ENCODE measurements at regions not wholly inside any gene's neighbourhood (a gene's known extent, or its start where the extent isn't known, plus 50 kb on each side); places are given as distances from the start of the nearest gene placed in this dataset.

DNA sequence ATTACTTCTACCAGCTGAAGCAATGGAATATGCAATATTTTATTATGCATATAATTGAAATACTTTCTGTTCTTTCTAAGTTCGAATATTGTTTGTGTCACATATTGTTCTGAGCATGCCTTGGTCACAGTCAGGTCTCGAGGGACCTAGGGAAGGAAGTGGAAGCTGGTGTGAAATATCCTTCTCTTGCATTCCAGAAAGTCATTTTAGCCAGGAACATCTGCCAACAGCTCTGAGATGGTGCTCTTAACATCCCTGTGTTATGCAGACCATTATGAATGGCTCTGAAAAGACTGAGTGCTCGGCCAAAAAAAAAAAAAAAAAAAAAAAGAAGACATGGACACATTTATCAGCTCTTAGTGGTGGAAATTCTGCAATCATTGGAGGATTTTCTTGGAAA, 132.7 kb upstream of the JAG1 start:
- peak; percentile 54 for DNase-seq

DNA sequence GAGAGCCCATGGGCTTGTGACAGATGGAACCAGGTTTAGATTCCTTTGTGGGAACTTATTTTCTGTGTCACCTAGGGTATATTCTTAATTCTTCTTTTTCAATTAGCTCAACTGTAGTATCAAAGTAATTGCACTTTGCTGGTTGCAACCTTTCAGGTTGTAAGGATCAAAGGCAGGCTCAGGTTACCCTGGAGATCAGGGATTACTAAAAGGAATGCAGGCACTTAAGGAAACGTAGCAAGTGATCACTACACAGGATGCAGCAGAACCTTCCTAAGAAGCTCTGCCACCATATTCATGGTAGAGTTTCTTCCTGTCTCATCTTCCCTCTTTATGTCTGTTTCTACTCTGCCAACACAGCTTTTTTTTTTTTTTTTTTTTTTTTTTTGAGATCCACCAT, 133.2 kb upstream of the JAG1 start:
- no peak for DNase-seq

DNA sequence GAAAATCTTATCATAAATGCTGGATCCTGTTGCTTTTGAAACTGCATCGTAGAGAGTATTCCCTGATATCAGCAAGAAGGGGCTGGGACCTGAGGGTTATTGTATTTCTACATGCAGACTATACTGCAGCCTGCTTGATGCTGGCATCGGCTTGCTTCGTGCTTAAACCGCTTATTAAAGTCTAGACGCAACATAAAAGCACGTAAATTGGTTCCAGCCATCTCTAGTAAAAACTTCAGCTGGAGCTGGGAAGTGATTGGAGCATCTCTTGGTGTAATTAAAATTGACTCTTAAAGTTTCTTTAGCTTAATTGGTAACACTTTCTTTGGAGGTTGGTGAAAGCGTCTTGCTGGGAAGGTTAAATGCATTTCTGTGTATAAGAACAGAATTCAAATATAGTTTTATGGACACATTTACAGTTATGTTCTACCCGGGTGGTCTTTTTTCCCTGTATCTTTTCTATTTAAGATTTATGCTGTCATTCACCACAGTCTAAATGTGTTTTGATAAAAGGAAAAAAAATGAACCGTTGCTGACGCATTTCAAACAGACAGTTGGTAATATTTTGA, 139.0 kb upstream of the JAG1 start:
- DNase-seq, result peak; percentile 58

DNA sequence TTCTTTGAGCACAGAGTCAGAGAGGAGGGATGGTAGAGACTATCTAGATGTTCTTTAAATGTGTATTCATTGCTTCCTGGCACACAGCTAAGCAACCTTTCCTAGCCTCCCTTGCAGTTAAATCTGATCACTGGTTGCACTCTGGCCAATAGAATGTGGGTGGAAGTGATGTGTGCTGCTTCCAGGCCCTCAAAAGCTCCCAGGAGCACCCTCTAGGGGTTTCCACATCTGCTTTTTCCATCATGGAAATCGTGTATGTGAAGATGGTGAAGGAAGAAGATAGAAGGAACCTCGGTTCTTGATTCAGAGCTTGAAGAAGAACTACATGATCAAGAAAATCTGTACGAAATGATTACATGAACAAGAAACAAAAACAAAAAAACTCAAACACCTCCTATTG, 149.8 kb upstream of the JAG1 start:
- DNase-seq, result no peak

DNA sequence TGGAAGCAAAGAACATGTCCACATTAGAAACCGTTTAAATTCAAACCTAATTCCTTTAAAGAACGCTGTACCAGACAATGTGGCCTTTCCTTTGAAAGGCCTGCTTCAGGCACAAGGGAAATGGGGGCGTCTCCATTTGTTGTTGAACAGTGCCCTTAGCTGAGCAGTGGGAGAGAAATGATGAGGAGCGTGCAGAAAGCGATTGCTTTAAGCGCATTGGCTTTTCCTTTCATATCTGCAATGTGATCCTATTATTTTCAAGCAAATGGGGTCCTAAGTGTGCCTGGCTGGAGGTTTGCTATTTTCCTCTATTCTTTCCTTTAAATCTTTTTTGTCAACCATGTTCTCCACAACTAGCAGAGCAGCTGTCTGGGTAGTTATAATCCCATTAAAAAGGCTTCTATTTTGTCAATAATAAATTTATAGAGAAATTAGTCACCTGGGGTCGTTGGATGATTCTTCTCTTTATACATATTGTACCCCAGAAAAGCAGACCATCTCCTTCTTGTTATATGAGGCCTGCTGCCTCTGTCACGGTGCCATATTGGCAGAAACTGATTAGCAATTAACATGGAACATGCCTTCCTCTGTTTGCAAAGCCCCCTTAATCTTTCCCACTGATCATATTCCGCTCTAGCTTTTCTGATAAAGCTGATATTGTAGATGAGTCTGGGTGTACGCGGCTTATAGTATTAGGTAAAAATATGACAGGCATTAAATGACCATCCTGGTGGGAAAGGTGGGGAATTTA, 151.1 kb upstream of the JAG1 start:
- no peak for DNase-seq

DNA sequence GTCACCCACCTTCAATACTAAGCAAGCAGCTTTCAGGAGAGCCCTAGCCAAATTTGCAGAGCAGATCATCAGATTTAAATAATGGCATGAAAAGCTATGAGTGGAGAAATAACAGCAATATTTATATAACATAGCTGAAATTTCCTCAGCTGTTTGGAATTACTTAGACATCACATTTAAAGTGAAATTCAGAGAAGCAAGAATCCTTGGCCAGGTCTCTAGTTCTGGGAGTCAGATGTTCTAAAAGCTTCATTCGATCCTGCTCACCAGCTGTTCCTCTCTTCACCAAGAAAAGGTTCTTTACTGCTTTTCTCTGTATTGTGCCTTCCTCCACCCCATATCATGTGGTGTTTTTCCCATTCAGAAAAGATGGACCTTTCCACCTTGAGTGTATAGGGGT, 152.3 kb upstream of the JAG1 start:
- peak; percentile 78 for DNase-seq

DNA sequence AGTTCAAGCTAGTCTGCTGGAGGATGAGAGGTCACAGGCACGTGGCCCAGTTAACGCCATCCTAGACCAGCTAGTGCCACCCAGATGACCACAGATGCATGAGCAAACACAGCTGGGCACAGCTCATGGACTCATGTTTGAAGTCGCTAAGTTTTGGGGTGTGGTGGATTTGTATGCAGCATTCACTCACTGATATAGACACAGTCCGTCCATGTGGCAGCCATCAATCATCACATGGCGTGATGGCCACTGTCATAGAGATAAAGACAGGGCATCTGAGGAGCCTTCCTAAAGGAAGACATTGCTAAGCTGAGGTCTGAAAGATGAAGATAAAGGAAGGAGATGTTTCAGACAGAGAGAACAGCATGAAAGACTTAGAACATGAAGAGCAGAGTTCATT, 154.4 kb upstream of the JAG1 start:
- DNase-seq, result no peak

DNA sequence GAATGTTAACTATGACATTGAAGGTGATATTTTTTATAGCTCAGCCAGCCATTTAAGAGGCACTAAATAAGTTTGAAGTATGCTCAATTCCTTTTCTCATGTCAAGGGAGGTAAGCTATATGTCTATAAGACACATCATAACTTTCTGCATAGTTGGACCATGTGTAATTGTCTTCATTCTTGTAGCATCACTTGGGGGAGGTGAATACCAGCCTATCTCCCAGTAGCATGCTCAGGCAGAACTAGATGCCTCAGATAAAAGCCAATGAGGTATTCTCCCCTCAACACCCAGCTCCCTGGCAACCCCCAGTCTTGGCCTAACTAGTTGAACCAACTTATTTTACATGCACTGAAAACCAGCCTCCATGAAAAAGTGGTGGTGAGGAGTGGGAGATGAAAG, 158.3 kb upstream of the JAG1 start:
- no peak for DNase-seq

DNA sequence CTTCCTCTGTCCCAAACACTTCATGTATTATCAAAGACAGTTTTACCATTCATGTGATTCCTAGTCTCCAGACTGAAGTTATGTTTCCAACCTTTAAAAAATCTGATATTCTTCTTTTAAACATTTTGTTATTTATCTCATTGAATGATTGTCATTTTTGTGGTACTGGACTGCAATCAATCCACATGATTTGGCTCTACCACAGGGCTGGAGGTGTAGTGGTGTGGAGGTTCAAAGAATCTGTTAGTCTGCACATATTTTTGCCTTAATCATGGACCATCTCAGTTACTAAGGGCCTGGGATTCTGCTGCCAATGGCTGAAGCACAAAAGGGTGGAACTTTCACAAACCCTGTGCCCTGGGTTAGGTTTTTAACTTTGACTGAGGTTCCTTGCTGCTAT, 164.1 kb upstream of the JAG1 start:
- no peak for DNase-seq

DNA sequence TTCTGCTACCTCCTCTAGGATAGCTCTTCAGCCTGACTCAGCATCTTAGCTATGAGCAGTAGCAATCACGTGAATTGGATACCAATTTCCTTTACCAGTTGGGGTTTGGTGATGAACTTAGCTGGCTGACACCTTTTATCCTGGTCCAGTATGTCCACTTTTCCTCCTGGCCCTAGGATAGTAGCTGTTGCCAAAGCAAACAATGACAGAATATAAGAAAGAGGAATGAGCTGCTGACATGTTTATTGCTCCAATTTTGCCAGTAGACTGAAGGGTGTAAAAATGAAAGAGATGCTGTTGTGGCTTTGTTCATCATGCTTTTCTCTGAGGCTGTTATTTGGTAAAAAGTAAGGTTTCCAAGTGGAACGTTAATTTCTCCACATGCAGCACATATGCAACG, 168.3 kb upstream of the JAG1 start:
- no peak for DNase-seq

DNA sequence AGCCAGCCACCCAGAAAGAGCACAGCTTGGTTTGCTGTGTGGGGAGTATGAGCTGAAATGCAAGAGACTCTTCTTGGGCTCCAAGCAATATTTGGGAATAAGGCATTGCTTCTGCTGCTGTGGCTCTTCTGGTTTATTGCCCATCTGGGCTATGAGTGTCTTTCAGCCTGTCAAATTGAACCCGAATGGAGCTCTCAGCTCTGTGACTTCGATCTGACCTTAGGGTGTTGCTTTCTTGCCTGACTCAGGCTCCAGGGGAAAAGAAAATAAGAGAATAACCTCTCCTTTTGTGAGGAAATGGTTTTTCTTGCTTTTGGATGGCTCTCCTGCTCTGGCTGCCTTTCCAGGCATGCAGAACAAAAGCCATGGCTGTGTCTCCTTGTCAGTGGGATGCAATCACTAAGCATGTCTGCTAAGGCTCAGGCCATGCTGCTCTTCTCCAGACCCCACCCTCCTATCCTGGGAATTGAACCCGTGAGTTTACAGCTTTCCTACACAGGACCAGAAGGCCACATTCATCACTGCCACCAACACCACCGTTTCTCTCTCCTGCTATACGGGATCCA, 169.4 kb upstream of the JAG1 start:
- peak; percentile 20 for DNase-seq

DNA sequence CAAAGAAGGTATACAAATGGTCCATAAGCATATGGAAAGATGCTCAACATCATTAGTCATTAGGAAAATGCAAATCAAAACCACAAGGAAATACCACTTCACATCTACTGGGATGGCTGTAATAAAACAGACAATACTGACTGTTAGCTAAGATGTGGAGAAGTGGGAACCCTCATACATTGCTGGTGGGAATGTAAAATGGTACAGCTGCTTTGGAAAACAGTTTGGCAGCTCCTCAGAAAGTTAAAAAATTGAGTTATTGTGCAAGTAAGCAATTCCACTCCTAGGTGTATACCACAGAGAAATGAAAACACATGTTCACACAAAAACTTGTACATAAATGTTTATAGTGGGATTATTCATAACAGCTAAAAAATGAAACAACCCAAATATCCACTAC, 173.0 kb upstream of the JAG1 start:
- DNase-seq, result no peak

DNA sequence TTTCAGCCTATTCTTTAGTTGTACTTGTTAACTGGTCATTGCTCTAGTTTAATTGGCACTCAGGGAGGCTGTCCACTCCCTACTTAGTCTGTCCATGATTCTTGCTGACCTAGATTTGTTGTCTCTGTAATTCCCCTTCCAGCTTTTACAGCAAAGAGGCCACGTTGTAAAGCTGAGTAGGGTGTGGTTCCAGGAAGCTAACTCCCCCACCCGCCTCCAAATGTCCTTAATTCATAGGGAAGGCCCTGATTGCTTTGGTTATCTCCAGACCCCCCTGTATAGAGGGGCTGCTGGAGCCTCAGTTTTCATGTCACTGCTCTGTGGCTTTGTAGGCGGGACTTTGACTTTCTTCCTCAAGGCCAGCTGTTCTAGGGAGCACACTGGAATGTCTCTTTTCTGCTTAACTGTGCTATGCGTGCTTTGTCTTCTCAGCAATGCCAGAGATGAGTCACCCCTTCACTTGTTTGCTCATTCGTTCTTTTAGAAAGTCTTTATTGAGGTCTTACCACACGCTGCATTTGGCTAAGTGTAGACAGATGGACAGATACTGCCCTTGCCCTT, 175.1 kb upstream of the JAG1 start:
- DNase-seq, result peak; percentile 57

DNA sequence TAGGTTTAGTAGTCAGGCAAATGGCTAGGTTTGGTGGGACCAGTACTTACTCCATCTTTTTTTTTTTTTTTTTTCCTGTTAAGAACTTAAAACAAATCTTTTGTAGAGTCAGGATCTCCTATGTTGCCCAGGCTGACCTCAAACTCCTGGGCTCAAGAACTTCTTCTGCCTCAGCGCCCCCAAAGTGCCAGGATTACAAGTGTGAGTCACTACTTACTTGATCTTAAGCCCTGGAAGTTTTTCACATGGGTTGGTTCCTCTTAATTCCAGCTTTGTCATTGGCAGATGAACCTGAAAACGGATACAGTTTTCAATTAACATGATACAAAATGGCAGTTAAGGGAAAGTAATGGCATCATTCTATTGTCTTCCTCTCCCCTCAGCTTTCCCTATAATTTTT, 179.4 kb upstream of the JAG1 start:
- DNase-seq, result no peak

DNA sequence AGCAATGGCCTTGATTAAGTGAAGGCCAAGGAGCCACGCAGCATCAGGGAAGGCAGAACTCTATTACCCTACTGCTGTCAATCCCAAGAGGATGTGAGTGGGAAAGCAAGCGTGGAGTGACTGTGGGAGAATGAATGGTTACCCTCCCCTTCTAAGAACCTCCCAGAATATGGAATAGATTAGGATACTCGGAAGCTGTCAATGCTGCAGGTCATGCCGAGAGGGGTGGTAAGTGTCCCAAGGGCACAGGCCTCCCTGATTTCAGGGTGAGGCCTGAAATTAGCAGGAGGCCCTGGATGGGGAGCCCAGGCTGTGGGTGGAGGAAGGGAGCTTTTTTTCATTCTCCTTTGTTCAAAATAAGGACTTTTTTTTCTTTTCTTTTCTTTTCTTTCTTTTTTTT, 179.9 kb upstream of the JAG1 start:
- peak; percentile 15 for DNase-seq

DNA sequence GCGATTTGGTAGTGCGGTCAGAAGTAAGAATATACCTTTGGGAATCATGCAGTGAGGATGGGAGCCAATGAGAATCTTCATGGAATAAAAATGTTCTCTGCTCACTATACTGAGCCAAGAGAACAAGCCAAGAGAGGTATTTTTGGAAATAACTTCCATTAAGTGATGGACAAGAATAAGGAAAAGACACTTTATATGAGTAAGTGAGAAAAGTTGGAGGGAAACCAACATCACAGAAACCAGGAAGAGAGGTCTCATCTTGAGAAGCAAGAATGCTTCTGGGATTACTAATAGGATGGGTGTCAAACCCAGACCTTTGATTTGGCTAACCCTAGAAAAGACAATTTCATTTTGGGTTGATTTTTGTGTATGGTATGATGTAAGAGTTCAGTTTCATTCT, 181.2 kb upstream of the JAG1 start:
- no peak for DNase-seq

DNA sequence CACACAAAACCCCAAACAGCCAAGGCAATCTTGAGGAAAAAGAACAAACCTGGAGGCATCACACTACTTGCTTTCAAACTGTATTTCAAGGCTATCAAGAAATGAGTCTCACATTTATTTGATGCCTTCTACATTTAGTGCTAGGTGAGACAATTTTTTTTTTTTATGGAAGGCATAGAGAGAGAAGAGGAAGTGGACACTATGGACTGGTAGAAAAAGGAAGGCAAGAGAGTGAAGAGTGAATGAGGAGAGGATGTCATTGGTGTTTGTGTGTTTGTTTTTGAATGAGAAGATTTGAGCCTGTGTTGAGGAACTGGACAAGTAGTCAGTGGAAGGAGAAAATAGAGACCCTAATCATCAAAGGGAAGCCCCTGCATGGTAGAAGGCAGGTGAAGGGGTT, 182.0 kb upstream of the JAG1 start:
- DNase-seq, result no peak

DNA sequence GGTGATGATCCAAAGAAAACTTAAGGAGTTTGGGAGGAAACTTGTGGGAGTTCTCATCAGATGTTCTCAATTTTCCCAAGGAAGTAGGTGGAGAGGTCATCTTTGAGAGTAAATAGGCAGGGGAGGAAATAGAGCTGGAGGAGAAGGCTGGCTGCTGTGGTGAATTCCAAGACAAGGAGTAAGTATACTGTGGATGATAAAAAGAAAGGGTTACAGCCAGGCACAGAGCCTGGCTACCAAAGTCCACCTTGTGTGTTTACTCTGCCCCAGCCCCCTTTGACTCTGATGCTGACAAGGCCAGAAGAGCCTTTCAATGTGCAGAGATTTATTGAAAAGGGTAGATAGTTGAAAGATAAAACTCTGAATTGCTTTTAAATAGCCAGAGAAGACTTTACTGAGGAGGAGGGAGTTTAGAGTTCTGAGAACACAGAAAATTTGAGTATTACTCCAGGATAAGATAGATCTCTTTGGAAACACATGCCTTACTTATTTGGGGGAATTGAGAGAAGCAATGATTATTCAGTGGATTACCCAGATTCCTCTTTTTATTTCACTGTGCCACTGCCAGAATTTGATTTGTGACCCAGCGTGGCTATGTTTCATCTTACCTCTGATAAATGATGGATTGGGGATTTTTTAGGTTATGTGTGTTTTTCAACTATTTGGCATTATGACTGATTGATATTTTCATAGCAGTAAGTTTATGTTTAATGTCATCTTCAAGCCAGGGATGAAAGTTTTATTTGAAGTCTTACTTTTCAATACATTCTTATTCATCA, 182.6 kb upstream of the JAG1 start:
- DNase-seq, result no peak

DNA sequence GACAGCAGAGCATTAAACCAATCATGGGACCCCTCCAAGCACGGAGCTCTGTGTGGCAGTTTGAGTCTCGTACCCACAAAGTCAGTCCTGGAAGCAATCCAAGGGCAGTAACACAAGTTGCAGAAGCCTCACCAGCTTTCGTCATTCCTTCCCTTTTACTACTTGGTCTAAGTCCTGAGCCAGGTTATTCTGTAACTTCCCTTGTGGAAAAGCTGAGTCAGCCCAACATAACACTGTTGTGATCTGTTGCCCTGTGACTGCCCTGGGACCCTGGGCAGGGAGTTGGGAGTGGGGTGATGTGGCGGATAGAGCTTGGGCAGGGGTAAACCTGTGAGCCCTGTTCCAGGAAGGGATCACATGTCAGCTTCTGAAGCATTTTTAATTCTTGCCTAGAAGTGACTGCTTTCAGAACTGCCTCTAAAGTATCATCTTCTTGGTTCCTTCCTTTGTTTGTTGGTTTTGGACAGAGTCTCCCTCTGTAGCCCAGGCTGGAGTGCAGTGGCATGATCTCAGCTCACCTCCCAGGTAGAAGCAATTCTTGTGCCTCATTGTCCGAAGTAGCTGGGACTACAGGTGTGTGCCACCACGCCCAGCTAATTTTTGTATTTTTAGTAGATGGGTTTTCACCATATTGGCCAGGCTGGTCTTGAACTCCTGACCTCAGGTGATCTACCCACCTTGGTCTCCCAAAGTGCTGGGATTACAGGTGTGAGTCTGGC, 183.7 kb upstream of the JAG1 start:
- DNase-seq, result peak; percentile 23

DNA sequence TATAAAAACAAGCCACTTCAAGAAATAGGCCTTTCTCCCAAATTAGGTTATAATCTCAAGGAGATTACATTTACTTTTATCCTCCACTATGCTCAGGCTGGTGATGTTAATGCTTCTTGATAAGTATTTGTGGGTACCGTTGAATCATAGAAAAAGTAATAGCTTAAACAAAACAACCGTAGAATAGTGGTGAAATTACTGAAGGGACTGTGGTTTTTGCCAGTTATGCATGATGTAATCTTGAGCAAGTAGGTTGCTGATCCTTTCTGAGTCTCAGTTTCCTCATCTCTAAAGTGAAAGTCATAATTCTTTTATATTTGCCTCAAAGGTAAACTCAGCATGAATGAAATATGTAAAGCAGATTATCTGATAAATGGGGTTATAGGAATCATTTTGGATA, 187.3 kb upstream of the JAG1 start:
- no peak for DNase-seq

DNA sequence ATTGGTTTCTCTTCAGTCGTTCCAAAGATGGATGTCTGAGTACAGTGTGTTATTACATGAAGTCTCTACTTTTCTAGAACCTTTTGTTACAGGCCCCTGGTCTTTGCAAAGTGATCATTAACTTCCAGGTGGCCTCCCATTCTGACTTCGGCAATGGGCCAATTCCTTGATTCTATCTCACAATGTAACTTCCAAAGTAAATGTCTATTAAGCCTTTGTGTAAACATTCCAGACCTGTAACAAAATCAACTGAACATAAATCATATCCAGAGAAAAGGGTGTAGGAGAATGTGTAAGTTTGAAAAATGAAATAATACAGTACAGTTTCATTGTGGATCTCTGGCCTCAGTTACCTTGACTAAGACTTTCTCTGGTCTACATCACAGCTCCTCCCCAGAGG, 187.8 kb upstream of the JAG1 start:
- no peak for DNase-seq

DNA sequence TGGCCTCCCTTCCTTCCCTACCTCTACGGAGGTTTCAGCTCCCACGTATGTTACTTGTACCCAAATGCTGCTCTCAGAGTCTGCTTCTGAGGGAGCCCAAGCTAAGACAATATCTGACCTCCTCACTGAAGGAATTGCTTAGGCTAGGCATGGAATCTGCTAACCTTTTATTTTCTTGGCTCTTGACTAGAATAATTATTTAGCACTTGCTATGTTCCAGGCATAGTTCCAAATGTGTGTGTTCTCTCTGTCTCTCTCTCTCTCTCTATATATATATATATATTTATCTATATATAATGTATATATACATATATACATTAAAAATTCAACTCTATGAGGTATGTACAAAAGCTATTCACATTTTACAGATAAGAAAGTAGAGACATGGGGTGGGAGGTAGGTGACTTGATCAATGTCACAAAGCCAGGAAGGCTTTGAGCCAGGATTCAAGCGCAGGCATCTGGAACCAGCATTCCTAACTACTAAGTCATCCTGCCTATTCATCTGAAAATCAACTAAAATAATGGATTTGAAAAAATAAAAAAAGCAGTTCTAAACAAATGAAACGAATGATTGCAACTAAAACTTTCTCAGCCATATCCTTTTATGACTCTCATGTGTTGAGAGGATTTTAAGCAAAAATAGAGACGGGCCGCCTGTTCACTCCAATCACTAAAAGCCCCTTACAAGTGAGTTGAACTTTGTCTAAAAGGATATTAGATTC, 189.7 kb upstream of the JAG1 start:
- DNase-seq, result peak; percentile 32
